Right ventricle myocardium inferior (tissue), 1 donor: ENCODE measurements at regions not wholly inside any gene's neighbourhood (a gene's known extent, or its start where the extent isn't known, plus 50 kb on each side); places are given as distances from the start of the nearest gene placed in this dataset.
"Not testable (repeated sequence)": the region's sequence is repeated elsewhere in the genome, so short reads cannot be mapped to it uniquely, and the experiment has no call there.

Experiments used
- ATAC-seq: fragments of 200-7000 bp; cut with Tn5 transposase; one replicate; pipeline ENCODE4 v1.9.1; 2020; ENCODE audit warnings: mild to moderate bottlenecking, moderate library complexity
- DNase-seq: peaks from one replicate; pipeline ENCODE4 v3.0.0; 2021; ENCODE audit errors: missing footprints
- intact Hi-C: fragments of 100-400 bp; cut with DNase I; formaldehyde crosslinking; loops from one replicate; pipeline ENCODE4 v1.11.0; 2022
- donor health status: DM: no; HTN: yes; CAD: no; lungs with severe emphysema.

GRCh38 chr16:10328291-10328690, 57.6 kb upstream of the ATF7IP2 start:
- DNase-seq, intact Hi-C loops, ATAC-seq: not testable (repeated sequence)

- intact Hi-C loops, result no loop called here
- ATAC-seq (peak; percentile 74), DNase-seq (no peak)
Measured at GRCh38 chr16:10332241-10332640, 53.6 kb upstream of the ATF7IP2 start.

- intact Hi-C loops, result no loop called here
- ATAC-seq (no peak), DNase-seq (no peak)
Measured at GRCh38 chr16:10332775-10333174, 53.1 kb upstream of the ATF7IP2 start.

- intact Hi-C loops, result no loop called here
- DNase-seq (no peak), ATAC-seq (no peak)
Measured at GRCh38 chr16:10333321-10334032, 52.4 kb upstream of the ATF7IP2 start.

GRCh38 chr16:10335681-10336080, 50.2 kb upstream of the ATF7IP2 start:
- intact Hi-C loops, result no loop called here
- DNase-seq (no peak), ATAC-seq (no peak)
